Lung (tissue), 11 donors: ENCODE measurements at regions not wholly inside any gene's neighbourhood (a gene's known extent, or its start where the extent isn't known, plus 50 kb on each side); places are given as distances from the start of the nearest gene placed in this dataset.

Source experiments
- ATAC-seq: fragments of 200-7000 bp; cut with Tn5 transposase; one replicate; pipeline ENCODE4 v1.9.1; 2020; ENCODE audit warnings: moderate number of reproducible peaks; ENCODE audit not compliant: insufficient read depth, low FRiP score
- DNase-seq, 3 donors: peaks; one replicate each; pipeline ENCODE4 v3.0.0-alpha.2; 2013 to 2017
- H3K27ac ChIP-seq, 2 donors: one replicate each; pipeline ENCODE4 v1.5.1; 2013; ENCODE audit warnings: mild to moderate bottlenecking in 2 of 2, moderate library complexity in 2 of 2, control low read depth in 1 of 2, inconsistent platforms in 1 of 2, low read depth in 1 of 2, low read length in 1 of 2
- H3K27me3 ChIP-seq, 3 donors: one replicate each; pipeline ENCODE4 v1.5.1; 2013; ENCODE audit warnings: low read length in 2 of 3; ENCODE audit not compliant: control insufficient read depth in 3 of 3, insufficient read depth in 3 of 3
- H3K36me3 ChIP-seq, 4 donors: one replicate each; pipeline ENCODE4 v1.5.1; 2013; ENCODE audit warnings: low read length in 4 of 4, mild to moderate bottlenecking in 1 of 4, moderate library complexity in 1 of 4; ENCODE audit not compliant: control insufficient read depth in 4 of 4, insufficient read depth in 4 of 4
- H3K4me1 ChIP-seq, 5 donors: one replicate each; pipeline ENCODE4 v1.5.1; 2013; ENCODE audit warnings: low read length in 5 of 5, mild to moderate bottlenecking in 2 of 5, moderate library complexity in 1 of 5; ENCODE audit not compliant: control insufficient read depth in 5 of 5, insufficient read depth in 5 of 5
- H3K4me3 ChIP-seq: one replicate; pipeline ENCODE4 v1.5.1; 2013; ENCODE audit warnings: mild to moderate bottlenecking, control low read depth, moderate library complexity
- H3K9ac ChIP-seq, 2 donors: one replicate each; pipeline ENCODE4 v1.5.1; 2013; ENCODE audit warnings: low read length in 2 of 2, control low read depth in 1 of 2; ENCODE audit not compliant: insufficient read depth in 1 of 2
- H3K9me3 ChIP-seq, 4 donors: one replicate each; pipeline ENCODE4 v1.5.1; 2013; ENCODE audit warnings: low read length in 3 of 4, mild to moderate bottlenecking in 1 of 4, moderate library complexity in 1 of 4; ENCODE audit not compliant: control insufficient read depth in 4 of 4, insufficient read depth in 3 of 4
- CTCF ChIP-seq: IDR thresholded peaks from 2 replicates; pipeline ENCODE4 v1.5.1; 2012; ENCODE audit warnings: mild to moderate bottlenecking; ENCODE audit errors: control extremely low read depth, extremely low read depth
- WGBS, 2 donors: extraction: QIAGEN DNeasy Blood & Tissue Kit; methylation state at CpG; one replicate each; pipeline ENCODE4 v1.1.7; 2013; 5-methylcytosine and 5-hydroxymethylcytosine counted together
- donor health status: control.
- donor health status: control.
- donor health status: Bipolar disorder and iron deficiency.
- donor health status: healthy.
- donor health status: DM: yes; HTN: yes; CAD: no.

GRCh38 chr3:30527186-30527585 is 79.2 kb upstream of the TGFBR2 start:
- DNase-seq (no peak), ATAC-seq (no peak)
- no peaks in the 10 kb centered on the region for H3K36me3 ChIP-seq
- no peaks in the 10 kb centered on the region for H3K27me3 ChIP-seq
- H3K27ac ChIP-seq: peak overlapping the region in 1 of 2 donors; percentile 12
- WGBS, 2 donors: 97% methylated on average over 6 of the region's 6 CpGs
- H3K9ac ChIP-seq: no peak overlapping the region
- H3K4me1 ChIP-seq: peaks cover 0 to 6% (median 0%) of the 10 kb centered on the region in 5 donors
- TF ChIP-seq CTCF: no peak
- H3K9me3 ChIP-seq: no peaks in the 10 kb centered on the region
- H3K4me3 ChIP-seq: no peak overlapping the region

- ATAC-seq: no peak
- no peak for TF ChIP-seq CTCF
- Histone ChIP-seq H3K9ac (no peak overlapping the region), H3K4me3 (no peak overlapping the region), H3K27ac (peak overlapping the region in 1 of 2 donors; percentile 12), H3K36me3 (no peaks in the 10 kb centered on the region), H3K27me3 (no peaks in the 10 kb centered on the region), H3K9me3 (no peaks in the 10 kb centered on the region), H3K4me1 (peaks cover 0 to 6% (median 0%) of the 10 kb centered on the region in 5 donors)
- 73 to 82% methylated on average over 3 of the region's 3 CpGs for WGBS, 2 donors
- DNase-seq: peak in 1 of 3 donors; percentile 11
These were observed 78.7 kb upstream of the TGFBR2 start for GRCh38 chr3:30527720-30528119.

GRCh38 chr3:30530084-30530483 is 76.3 kb upstream of the TGFBR2 start:
- Histone ChIP-seq H3K4me1 (peaks cover 0 to 6% (median 0%) of the 10 kb centered on the region in 5 donors), H3K4me3 (no peak overlapping the region), H3K36me3 (no peaks in the 10 kb centered on the region), H3K9me3 (no peaks in the 10 kb centered on the region), H3K27me3 (no peaks in the 10 kb centered on the region), H3K9ac (no peak overlapping the region), H3K27ac (no peak overlapping the region)
- DNase-seq: no peak
- ATAC-seq: no peak
- WGBS, 2 donors: 100% methylated on average over 1 of the region's 1 CpG
- no peak for TF ChIP-seq CTCF

GRCh38 chr3:30531017-30531570 is 75.3 kb upstream of the TGFBR2 start:
- ATAC-seq (no peak), DNase-seq (no peak)
- Histone ChIP-seq H3K4me1 (peaks cover 0 to 6% (median 0%) of the 10 kb centered on the region in 5 donors), H3K27ac (no peak overlapping the region), H3K36me3 (no peaks in the 10 kb centered on the region), H3K9ac (no peak overlapping the region), H3K4me3 (no peak overlapping the region), H3K9me3 (no peaks in the 10 kb centered on the region), H3K27me3 (no peaks in the 10 kb centered on the region)
- 98 to 99% methylated on average over 3 of the region's 3 CpGs for WGBS, 2 donors
- no peak for TF ChIP-seq CTCF
